ENCODE measurements at regions not wholly inside any gene's neighbourhood (a gene's known extent, or its start where the extent isn't known, plus 50 kb on each side); places are given as distances from the start of the nearest gene placed in this dataset.

DNA sequence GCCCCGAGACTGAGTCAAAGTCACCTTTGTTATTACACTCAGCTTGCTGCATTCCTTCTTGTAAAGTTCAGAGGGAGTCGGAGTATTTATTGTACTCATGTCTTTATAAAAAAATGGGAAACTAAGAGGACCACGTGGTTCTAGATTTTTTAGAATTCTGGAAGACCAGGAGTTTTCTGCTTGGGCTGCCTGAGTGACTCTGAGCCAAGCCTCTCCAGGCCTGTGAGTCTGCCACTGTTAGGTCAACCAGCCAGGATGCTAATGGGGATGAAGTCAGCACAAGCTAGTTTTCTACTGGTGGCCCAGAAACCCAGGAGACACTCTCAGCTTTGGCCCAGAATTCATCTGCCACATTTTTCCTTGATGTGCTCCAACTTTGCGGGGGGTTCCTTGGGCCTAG lies 453.5 kb upstream of the SULF2 start:
- Histone ChIP-seq H3K4me1 (ENCODE audit: control insufficient read depth in 2 of 3, insufficient read depth in 2 of 3, low read depth in 1 of 3, low read length in 3 of 3) (peaks cover 0 to 2% (median 0%) of the 10 kb centered on the region in 3 donors), H3K9ac (ENCODE audit: low read length in 3 of 3) (no peak overlapping the region), H3K9me3 (ENCODE audit: control insufficient read depth in 2 of 3, insufficient read depth in 1 of 3, low read length in 3 of 3) (no peaks in the 10 kb centered on the region), H3K27me3 (ENCODE audit: control insufficient read depth, insufficient read depth, low read length) (no peaks in the 10 kb centered on the region), H3K27ac (ENCODE audit: low read depth in 2 of 2, low read length in 2 of 2) (peak overlapping the region in 1 of 2 donors; percentile 39), H3K36me3 (ENCODE audit: control insufficient read depth in 2 of 3, insufficient read depth in 3 of 3, low read length in 3 of 3) (no peaks in the 10 kb centered on the region), H3K4me3 (ENCODE audit: low read length in 3 of 3) (no peak overlapping the region)
- FAIRE-seq (no peak), DNase-seq (peak in 1 of 5 donors; percentile 7)
- TF ChIP-seq, protein P1, sequence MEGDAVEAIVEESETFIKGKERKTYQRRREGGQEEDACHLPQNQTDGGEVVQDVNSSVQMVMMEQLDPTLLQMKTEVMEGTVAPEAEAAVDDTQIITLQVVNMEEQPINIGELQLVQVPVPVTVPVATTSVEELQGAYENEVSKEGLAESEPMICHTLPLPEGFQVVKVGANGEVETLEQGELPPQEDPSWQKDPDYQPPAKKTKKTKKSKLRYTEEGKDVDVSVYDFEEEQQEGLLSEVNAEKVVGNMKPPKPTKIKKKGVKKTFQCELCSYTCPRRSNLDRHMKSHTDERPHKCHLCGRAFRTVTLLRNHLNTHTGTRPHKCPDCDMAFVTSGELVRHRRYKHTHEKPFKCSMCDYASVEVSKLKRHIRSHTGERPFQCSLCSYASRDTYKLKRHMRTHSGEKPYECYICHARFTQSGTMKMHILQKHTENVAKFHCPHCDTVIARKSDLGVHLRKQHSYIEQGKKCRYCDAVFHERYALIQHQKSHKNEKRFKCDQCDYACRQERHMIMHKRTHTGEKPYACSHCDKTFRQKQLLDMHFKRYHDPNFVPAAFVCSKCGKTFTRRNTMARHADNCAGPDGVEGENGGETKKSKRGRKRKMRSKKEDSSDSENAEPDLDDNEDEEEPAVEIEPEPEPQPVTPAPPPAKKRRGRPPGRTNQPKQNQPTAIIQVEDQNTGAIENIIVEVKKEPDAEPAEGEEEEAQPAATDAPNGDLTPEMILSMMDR (IDR thresholded peaks at IDR 0.05; ENCODE audit: borderline replicate concordance, extremely low read depth, insufficient read depth) = no peak
- intact Hi-C loops (cut with DNase I) = no loop called here

GRCh38 chr20:48238326-48238725 lies 453.0 kb upstream of the SULF2 start:
- no peaks in the 10 kb centered on the region for H3K36me3 ChIP-seq (ENCODE audit: control insufficient read depth in 2 of 3, insufficient read depth in 3 of 3, low read length in 3 of 3)
- no peaks in the 10 kb centered on the region for H3K9me3 ChIP-seq (ENCODE audit: control insufficient read depth in 2 of 3, insufficient read depth in 1 of 3, low read length in 3 of 3)
- TF ChIP-seq, protein P1 (IDR thresholded peaks at IDR 0.05; ENCODE audit: borderline replicate concordance, extremely low read depth, insufficient read depth) = no peak
- H3K27ac ChIP-seq (ENCODE audit: low read depth in 2 of 2, low read length in 2 of 2) = peak overlapping the region in 1 of 2 donors; percentile 39
- H3K27me3 ChIP-seq (ENCODE audit: control insufficient read depth, insufficient read depth, low read length) = no peaks in the 10 kb centered on the region
- H3K4me1 ChIP-seq (ENCODE audit: control insufficient read depth in 2 of 3, insufficient read depth in 2 of 3, low read depth in 1 of 3, low read length in 3 of 3) = peaks cover 0 to 2% (median 0%) of the 10 kb centered on the region in 3 donors
- FAIRE-seq (no peak), DNase-seq (peak in 1 of 5 donors; percentile 12)
- intact Hi-C loops (cut with DNase I) = no loop called here
- H3K4me3 ChIP-seq (ENCODE audit: low read length in 3 of 3) = no peak overlapping the region
- no peak overlapping the region for H3K9ac ChIP-seq (ENCODE audit: low read length in 3 of 3)

DNA sequence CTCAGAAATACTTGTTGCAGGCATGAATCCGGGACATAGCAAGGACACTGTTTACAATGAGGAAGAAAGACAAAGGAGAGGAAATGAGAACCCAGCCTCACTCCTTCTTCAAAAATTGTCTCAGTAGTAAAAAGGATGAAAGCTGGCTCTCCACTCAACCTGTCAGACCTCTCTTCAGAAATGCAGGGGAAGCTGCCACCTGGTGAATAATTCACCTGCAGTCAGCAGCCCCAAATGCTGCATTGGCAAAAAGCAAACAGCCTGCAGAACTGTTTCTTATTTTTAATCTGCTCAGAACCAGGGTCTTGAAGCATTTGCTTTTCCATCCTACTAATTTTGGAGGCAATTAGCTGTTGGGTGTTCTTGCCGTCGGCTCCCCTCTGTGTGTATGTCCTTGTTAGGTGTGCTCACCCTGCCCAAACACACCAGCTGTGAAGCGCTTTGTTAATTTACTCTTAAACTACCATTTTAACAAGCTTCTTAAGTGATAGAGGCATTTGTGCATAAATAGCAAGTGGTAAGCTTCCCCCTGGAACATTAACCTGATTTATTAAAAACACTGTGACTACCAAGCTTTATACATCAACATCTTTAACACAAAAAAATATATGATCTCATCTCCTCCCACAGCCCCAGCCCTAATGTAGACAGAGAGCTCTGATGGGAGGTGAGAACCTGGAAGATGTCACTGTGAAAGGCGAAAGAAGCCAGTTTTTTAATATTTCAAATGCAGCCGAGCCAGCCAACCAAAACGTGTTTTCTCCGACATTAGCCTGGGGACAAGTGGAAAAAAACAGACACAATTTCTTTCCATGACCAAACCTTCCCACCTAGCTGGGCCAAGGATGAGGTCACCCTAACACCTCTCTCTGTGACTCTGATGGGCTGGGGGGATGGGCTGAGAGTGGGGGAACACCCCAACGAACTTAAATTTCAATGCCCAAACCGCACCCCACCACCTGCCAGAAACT lies 451.0 kb upstream of the SULF2 start:
- H3K27ac ChIP-seq (ENCODE audit: low read depth in 2 of 2, low read length in 2 of 2) = peak overlapping the region; percentile 23 to 49
- DNase-seq = peak in 4 of 5 donors; percentile 36 to 62 (median 42)
- intact Hi-C loops (cut with DNase I) = no loop called here

More for the DNA sequence above, 451.0 kb upstream of the SULF2 start:
- Histone ChIP-seq H3K4me3 (ENCODE audit: low read length in 3 of 3) (no peak overlapping the region), H3K36me3 (ENCODE audit: control insufficient read depth in 2 of 3, insufficient read depth in 3 of 3, low read length in 3 of 3) (no peaks in the 10 kb centered on the region), H3K9me3 (ENCODE audit: control insufficient read depth in 2 of 3, insufficient read depth in 1 of 3, low read length in 3 of 3) (no peaks in the 10 kb centered on the region), H3K4me1 (ENCODE audit: control insufficient read depth in 2 of 3, insufficient read depth in 2 of 3, low read depth in 1 of 3, low read length in 3 of 3) (peaks cover 0 to 2% (median 0%) of the 10 kb centered on the region in 3 donors), H3K9ac (ENCODE audit: low read length in 3 of 3) (no peak overlapping the region), H3K27me3 (ENCODE audit: control insufficient read depth, insufficient read depth, low read length) (no peaks in the 10 kb centered on the region)
- no peak for FAIRE-seq
- TF ChIP-seq, protein P1 (IDR thresholded peaks at IDR 0.05; ENCODE audit: borderline replicate concordance, extremely low read depth, insufficient read depth) = no peak
